COLO829 (cell line): ENCODE measurements at regions not wholly inside any gene's neighbourhood (a gene's known extent, or its start where the extent isn't known, plus 50 kb on each side); places are given as distances from the start of the nearest gene placed in this dataset.
"Not testable (repeated sequence)": the region's sequence is repeated elsewhere in the genome, so short reads cannot be mapped to it uniquely, and the experiment has no call there.

ENCODE experiments used
- DNase-seq: peaks from one replicate; pipeline ENCODE4 v3.0.0; 2012; ENCODE audit warnings: low spot score

- no peak for DNase-seq
Measured at GRCh38 chr7:108627476-108628051, 57.9 kb downstream of the DNAJB9 start.

DNA sequence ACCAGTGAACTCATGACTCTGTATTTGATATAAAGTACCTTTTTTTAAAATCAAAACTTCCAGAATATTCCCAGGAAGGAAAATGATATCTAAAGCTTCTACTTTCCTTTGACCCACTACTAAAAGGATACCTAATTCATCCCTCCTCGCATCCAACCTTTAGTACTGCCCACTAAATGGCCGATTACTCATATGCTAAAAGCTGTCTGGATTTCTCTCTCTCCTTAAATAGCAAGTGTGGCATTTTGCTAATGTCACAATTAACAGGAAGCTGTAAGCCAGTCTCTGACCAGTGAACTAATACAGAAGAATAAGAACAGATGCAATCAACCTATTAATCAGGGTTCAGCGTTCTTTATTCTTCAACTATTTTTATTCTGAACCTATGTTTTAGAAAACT is 59.0 kb downstream of the DNAJB9 start:
- DNase-seq: no peak

GRCh38 chr7:108629651-108630400 is 60.2 kb downstream of the DNAJB9 start:
- DNase-seq: no peak

GRCh38 chr7:108634036-108634435 is 64.4 kb downstream of the DNAJB9 start:
- no peak for DNase-seq

DNA sequence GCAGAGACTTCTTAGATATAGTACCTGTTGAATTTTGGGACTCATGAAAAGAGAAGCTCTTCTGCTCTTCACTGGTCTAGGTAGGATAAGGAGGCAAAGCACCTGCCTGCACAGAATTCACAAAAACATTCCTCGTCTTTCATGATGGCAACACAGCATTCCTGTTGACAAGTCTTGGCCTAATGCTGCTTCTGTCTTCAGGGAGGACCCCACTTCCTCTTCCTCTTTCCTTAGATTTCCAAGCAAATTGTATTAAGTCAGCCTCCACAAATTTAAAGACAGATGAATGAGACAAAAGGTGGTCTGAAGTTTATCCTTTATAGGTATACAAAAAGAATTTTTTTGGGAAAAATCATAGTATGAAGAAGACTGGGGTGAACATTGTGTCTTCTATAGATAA is 64.9 kb downstream of the DNAJB9 start:
- DNase-seq: no peak

DNA sequence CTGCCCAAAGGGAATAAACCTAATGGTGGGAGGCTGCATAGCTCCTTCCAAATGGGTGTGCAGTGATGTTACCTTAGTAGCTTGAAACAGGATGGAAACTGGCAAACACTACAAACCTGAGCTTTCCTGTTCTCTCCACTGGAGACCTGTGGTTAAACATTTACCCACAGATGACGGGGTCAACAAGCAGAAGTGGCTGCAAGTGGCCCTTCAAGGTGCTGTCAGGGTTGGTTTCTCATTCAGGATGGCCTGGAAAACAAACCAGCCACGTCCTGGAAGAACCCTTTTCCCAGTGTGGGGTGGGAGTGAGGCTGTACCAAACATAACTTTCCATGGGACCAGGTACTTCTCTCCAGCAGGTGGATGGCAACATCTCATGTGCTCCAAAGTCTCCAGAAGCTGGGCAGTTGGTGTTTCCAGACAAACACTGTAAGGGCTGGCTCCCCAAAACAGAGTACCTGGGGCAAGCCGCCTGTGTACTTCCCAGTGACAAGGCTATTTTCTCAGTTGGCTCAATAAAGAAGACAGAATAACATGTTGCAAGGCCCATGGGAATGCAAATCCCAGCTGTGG is 67.5 kb downstream of the DNAJB9 start:
- no peak for DNase-seq

GRCh38 chr7:108642126-108642525 is 72.5 kb downstream of the DNAJB9 start:
- DNase-seq: no peak

GRCh38 chr7:108643136-108643535 is 73.5 kb downstream of the DNAJB9 start:
- no peak for DNase-seq

DNA sequence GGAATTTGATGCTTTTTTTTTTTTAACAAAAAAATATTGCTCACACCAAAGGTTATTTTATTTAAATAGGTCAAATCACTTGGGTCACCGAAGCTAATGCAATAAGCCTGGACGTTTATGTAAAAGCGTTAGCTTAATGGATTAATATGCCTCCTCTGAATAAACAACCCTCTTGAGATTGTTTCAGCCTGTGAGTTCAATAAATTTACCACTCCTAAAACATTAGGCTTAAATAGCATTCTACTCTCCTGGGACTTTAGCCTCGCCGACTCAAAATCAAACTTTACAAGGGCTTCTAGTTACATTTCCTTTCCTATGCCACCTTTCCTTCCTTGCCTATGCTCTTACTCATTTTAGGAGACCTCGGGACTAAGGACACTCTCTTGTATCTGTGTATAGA is 79.3 kb downstream of the DNAJB9 start:
- no peak for DNase-seq

DNA sequence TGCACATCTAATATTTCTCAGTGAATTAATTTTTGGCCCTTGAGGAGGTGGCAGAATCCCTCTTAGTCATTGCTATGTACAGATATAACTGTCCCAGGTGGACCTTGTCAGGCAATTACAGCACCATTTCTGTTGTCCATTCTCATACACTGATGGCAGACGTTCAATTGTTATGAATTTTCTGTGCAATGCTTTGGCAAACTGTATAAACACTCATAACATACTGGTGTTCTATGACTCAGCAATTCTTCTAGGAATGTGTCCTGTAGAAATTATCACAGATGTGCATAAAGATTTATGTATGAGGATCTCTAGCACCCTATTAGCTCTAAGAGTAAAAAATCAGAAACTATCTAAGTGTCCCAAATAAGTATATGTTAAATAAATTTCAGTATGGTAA is 80.8 kb downstream of the DNAJB9 start:
- no peak for DNase-seq

DNA sequence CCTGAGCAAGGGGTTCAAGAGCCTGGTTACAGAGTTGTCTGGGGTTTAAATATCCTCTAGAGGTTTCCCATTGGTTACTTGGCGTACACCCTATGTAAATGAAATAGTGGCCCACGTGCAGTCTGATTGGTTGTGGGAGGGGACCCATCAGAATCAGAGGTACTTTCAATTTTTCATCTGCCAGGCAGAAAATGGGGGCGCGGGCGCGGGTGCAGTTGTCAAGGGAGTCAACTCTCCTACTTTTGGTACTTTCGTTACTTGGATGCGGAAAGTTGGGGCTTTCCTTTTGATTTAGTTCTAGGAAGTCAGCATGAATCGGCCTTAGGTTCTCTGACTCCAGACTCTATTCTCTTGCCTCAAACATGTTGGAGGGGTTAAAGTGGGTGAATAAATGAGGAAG is 83.2 kb downstream of the DNAJB9 start:
- no peak for DNase-seq

DNA sequence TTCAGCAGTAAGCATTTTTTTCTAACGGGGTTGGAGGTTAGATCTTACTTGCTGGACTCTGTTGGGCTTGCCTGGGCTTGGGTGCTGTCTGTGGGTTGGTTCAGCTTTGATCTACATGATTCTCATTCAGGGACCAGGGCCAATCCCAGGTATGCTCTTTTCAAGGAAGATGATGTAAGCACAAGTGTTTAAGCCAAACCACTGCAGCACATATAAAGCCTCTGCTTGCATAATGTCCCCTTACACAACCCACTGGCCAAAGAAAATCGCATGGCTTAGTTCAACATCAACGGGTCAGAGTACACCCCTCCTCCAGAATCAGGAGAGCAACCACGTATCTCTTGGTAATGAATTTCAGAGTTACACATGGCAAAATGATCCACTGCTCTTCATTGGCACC is 83.9 kb downstream of the DNAJB9 start:
- no peak for DNase-seq

- DNase-seq: not testable (repeated sequence)
Measured at GRCh38 chr7:108657140-108657726, 87.6 kb downstream of the DNAJB9 start.

DNA sequence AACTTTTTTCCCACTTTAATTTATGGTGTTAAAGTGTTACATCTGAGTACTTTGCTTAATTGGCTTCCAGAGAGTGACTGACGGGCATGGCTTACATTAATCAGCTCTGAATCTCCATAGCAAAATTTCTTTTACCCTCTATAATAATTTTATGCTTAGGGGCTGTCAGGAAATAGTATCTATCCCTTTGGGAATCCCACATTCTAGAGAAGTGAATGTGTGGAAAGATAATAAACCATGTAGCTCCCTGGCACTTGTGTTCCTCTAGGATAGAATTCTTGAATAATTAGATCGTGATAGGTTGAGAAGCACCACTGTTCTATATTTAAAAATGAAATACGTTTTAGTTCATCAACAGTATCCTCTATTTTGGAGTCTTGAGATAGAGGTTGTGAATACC is 89.6 kb downstream of the DNAJB9 start:
- no peak for DNase-seq

DNA sequence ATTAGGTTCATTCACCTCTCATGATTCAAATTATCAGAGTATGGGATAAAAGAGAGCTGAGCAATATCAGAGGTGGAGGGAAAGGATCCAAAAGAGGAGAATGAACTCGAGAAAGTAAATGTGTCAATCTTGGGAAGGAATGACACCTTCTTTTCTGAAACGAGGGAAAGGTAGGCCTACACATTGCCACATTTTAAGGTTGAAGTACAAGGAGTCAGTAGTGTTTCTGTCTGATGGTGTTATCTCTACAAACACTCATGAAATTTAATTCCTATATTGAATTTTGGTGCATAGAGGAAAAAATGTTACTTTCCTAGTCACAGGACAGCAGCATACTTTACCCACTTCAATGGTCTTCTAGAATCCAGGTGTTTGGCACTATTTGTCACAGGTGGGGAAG is 90.2 kb downstream of the DNAJB9 start:
- DNase-seq: no peak

DNA sequence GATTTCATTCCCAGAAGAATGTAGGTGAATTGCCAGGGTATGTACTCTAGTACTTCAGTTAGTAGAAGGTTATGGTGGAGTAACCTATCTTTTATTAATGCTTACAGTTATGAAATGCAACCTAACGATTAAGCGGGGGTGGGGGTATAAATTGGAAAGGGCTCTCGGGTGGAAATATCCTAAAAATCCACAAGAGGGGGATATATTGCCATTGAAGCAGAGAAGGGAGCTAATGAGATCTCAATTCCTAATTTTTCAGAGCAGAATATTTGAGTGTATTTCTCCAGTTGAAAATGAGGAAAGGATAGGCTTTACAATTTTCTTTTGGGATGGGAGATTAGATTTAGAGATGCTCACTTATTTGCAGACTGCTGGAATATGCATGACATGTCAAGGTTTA is 90.8 kb downstream of the DNAJB9 start:
- peak; percentile 40 for DNase-seq

- DNase-seq: no peak
Measured at GRCh38 chr7:108662783-108663362, 93.2 kb downstream of the DNAJB9 start.

DNA sequence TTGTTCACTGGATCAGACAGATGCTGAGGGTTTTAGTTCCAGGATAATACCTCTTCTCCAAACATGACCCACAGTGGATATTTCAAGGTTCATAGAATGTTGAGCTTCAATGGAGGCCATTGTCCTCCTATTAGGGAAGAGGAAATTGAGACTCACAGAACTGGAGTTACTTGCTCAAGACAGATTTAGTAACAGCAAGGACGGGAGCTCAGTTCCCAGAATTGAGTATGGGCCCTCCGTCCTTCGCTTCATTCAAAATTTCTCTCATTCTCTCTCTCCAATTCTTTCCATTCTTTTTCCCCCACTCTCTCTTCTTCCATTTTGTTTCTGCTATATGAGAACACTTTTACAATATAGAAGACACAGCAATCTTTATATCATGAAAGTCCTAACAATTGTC is 94.0 kb downstream of the DNAJB9 start:
- no peak for DNase-seq

DNA sequence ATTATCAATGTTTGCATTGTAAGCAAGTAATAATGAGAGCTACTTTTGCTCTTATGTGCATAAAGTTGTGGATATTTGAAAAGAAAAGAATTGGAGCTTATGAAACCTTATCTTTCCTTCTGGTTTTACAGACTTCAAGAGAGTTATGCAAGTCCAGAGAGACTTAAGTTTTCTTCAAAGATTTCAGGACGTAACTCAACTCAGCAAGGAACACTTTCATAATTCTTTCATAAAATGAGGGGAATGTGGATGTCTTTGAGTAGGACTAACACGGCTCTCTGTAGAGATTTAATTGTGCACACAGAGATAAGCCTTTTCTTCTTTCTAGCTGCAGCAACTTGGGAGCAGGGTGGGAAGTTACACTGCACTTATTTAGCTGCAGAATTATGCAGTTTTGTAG is 97.5 kb downstream of the DNAJB9 start:
- no peak for DNase-seq

- DNase-seq: no peak
Measured at GRCh38 chr7:108669958-108670357, 100.3 kb downstream of the DNAJB9 start.

DNA sequence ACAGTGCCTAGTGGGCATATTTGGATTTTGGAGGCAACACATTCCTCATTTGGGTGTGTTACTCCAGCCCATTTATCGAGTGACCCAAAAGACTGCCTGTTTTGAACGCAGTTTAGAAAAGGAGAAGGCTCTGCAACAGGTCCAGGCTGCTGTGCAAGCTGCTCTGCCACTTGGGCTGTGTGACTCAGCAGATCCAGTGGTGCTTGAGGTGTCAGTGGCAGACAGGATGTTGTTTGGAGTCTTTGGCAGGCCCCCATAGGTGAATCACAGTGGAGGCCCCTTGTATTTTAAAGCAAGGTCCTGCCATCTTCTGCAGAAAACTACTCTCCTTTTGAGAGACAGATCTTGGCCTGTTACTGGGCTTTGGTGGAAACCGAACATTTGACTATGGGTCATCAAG is 104.0 kb downstream of the DNAJB9 start:
- DNase-seq: not testable (repeated sequence)

DNA sequence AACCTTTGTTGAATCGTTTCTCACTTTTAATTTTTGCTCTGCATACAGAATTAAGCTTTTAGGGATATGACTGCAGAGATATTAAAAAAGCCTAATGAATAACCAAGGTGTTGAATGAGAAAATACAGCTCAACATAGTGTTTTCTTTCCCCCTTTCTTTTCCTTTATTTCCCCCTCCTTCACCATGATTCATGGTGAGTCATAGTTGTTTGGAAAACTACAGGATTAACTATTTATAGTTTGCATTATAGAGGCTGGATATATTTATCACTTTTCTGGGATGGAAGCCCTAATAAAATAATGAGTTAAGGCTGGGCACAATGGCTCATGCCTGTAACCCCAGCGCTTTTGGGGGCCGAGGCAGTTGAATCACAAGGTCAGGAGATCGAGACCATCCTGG is 115.0 kb downstream of the DNAJB9 start:
- peak; percentile 59 for DNase-seq

GRCh38 chr7:108686494-108686893 is 116.8 kb downstream of the DNAJB9 start:
- DNase-seq: no peak
